ENCODE measurements at regions not wholly inside any gene's neighbourhood (a gene's known extent, or its start where the extent isn't known, plus 50 kb on each side); places are given as distances from the start of the nearest gene placed in this dataset.

- TF ChIP-seq EP300 (IDR thresholded peaks at IDR 0.05; ENCODE audit: low read depth) (no peak), CTCF (IDR thresholded peaks at IDR 0.05) (no peak)
Measured at GRCh38 chr5:163574472-163575440, 69.3 kb downstream of the MAT2B start.

Data from transverse colon (tissue), 3 donors.